HG02588 (cell line): ENCODE measurements at regions not wholly inside any gene's neighbourhood (a gene's known extent, or its start where the extent isn't known, plus 50 kb on each side); places are given as distances from the start of the nearest gene placed in this dataset.
"Not testable (repeated sequence)": the region's sequence is repeated elsewhere in the genome, so short reads cannot be mapped to it uniquely, and the experiment has no call there.

Experiments
- ATAC-seq: cut with Tn5 transposase; IDR thresholded peaks from one replicate; pipeline ENCODE4 v1.9.1; 2021; ENCODE audit warnings: mild to moderate bottlenecking, moderate library complexity; ENCODE audit not compliant: unreplicated experiment

DNA sequence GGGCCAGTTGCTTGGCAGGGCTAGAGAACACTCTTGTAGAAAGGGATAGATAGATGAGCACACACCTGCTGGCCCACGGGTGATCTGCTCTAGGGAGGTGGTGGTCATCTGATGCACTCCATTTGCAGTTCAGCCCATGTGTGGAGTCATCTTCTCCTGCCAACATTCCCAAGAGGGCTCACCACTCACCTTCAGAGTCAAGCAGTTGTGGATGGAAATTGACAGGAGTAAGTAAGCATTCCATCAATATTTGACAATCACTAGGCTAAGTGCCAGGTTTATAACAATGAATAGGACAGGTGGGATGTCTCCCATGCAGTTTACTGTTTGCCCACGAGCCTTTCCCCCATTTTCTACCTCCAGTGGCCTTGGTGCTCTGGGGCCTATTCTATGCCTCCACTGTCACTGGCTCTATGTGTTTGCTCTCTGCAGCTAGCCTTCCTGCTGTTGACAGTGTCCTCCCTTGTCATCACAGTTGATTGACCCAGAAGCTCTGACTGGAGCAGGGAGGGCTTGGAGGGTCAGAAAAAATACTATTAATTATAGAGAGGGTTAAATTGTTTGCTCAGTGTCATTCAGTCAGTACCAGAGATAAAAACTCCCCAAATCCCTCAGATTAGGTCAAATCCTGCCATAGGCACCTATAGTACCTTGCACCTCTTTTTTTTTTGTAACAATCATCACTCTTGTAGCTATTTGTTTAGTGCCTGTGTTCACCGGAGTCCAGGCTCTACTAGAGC, 134.6 kb upstream of the PZP start:
- no peak for ATAC-seq

DNA sequence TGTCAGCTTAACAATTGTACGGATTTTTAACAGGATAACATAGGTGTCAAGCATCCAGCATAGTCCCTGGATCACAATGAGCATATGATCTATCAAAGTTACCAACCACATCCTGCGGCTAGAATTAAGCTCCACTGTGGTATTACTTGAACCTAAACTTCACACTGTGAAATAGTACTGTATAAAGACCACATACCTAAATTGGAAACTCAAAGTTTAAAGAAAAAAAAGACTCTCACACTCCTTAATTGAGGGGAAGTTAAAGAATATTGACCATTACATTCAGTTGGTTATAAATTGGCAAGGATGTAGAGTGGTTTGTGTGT, 133.0 kb upstream of the PZP start:
- no peak for ATAC-seq

DNA sequence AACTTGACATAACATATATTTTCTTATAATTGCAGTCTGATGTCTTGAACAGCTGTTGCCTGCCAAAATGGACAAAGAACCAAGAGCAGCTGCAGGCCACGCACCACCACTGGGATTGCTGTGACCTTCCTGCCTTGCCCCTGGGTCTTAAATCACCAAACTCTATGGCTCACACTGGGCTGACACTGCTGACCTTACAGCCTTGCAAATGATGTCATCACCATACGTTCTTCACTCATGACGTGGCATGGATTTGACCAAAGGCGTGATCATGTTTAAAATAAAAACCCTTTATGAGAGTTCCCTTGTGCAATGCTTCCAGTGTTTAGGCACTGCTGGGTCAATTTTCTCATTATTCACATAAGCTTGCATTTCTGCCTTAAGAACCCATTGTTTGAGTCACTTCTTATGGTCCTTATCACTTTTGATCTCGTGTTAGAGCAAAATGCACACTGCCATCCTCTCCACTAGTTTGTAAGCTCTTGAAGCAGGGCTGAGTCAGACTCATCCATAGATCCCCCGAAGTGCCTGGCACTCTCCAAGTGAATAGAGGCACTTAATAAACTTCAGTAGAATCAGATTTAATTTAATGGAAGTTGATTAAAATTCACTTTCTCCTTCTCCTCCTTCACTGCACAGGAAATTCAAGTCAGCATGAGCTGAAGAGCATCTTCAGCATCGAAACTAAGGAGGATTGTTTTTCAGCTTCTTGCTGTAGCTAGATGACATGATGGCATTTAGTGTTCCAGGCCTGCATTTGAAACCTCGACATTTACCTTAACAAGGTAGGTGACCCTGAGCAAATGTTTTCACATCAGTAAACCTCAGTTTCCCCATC, 132.4 kb upstream of the PZP start:
- no peak for ATAC-seq

- ATAC-seq, result no peak
Observed at GRCh38 chr12:9337656-9338055, 129.5 kb upstream of the PZP start.

GRCh38 chr12:9336375-9337011, 128.3 kb upstream of the PZP start:
- not testable (repeated sequence) for ATAC-seq

- no peak for ATAC-seq
Observed at GRCh38 chr12:9335867-9336266, 127.7 kb upstream of the PZP start.

GRCh38 chr12:9334964-9335363, 126.8 kb upstream of the PZP start:
- ATAC-seq, result no peak

DNA sequence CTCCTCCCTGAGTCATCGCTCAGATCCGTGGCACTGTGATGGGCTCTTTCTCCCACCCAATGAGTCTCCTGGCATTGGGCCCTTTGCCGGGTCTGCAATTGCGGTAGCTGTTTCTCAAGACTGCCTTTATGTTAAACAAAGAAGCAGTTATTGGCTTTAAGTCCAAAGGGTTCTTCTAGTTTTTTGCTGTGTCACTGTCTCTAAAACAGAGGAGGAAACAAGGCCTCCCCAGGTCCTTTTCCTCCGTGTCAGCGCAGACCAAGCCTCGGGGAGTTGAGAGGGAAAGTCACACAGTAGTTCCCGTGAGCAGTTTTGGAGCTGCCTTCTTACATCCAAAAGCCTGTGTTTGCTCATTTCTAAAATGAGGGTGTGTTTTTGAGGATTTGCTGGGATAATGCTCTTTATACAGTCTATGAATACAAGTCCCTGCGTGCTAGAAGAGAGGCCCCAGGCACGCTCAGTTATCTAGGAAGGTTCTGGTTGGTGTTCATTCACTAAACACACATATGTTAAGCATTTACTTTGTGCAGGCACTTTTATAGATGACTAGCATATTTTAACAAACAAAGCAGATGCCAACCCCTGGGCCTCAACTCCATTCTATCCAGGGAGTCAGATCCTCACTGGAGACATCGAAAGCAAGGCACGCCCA, 126.0 kb upstream of the PZP start:
- ATAC-seq, result no peak

DNA sequence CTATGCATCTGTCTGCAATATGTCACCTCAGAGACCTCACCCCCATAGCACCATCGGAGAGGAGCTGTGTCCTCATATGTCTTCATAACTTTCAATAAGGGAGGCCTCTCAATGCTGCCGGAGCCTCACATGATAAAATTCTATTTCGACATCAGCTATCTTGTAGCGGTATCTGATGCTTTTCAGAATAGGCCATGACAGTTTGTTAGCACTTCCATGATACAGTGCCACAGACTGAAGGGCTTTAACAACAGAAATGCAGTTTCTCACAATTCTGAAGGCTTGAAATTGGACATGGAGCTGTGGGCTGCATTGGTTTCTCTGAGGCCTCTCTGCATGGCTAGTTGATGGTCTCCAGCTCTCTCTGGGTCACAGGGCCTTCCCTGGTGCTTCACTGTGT, 125.0 kb upstream of the PZP start:
- no peak for ATAC-seq

GRCh38 chr12:9332564-9332963, 124.4 kb upstream of the PZP start:
- ATAC-seq, result no peak

- no peak for ATAC-seq
Observed at GRCh38 chr12:9331218-9331626, 123.0 kb upstream of the PZP start.

GRCh38 chr12:9329019-9329418, 120.8 kb upstream of the PZP start:
- ATAC-seq, result no peak

DNA sequence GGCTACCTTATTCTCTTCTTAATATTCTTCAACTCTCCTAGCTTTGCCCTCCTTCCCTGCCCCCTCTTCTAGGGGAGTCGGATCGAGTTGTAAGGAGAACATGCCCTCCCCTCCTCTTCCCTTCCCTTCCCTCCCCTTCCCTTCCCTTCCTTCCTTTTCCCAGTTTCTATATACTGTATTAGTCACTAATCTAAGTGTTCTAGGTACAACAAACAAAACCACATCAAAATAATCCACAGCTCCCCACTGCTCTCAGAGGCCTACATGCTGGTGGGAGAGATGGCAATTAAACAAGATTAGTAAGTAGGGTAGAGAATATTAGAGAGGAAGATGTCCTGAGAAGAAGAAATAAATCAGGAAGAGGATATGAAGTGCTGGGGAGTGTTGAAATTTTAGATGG, 119.9 kb upstream of the PZP start:
- no peak for ATAC-seq

DNA sequence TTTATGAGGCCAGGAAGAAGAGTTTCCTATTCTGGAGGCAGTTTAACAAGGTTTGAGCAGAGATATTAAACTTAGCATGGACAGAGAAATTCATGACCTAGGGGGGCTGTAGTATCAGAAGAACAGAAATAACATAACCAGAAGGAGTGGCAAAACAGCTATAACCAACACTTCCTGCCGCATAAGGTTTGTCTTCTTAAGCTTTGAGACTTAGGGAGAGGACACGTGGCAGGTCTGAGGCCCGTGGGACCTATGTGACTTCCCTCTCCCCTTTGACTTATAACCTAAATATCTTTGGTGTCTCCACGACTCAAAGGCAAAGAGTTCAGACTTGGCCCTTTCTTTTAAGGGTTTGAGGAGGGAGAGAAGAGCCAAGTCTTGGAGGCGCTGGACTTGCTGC, 119.1 kb upstream of the PZP start:
- no peak for ATAC-seq

GRCh38 chr12:9326849-9327248, 118.7 kb upstream of the PZP start:
- not testable (repeated sequence) for ATAC-seq

- ATAC-seq, result no peak
Observed at GRCh38 chr12:9326085-9326484, 117.9 kb upstream of the PZP start.

DNA sequence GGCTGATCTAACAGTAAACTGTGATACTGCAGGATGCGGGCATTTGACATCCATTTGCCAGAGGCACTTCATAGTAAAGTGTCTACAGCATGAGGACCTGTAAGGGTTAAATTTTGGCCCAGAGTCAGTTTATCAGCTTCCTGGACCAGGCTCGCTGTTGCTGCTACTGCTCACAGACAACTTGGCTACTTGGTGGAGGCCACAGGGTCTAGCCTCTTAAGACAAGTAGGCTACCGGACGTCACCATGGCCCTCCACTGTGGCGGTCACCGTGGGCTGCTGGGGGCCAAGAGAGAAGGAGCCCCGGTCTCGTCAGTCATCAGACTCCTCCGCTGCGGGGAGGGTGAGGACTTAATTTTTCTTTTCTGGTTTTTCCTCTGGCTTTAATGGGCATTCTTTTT, 117.3 kb upstream of the PZP start:
- no peak for ATAC-seq

DNA sequence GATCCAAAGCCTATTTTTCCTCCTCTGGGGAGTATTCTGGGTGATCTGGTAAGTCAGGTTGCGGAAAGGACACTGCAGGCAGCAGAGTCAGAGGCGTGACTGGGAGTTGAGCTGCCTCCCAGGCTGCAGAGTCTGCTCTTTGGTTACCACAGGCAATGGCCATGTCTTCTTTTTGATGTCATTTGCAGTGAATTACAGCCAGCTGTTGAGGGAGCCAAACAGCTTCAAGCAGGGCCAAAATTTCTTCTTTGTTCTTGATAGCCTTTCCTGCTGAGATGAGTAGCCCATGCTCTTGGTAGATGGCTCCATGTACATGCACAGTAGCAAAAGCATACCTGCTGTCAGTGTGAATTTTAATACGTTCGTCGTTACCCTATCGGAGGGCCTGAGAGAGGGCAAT, 116.6 kb upstream of the PZP start:
- ATAC-seq, result no peak

- no peak for ATAC-seq
Observed at GRCh38 chr12:9323144-9323681, 115.0 kb upstream of the PZP start.

DNA sequence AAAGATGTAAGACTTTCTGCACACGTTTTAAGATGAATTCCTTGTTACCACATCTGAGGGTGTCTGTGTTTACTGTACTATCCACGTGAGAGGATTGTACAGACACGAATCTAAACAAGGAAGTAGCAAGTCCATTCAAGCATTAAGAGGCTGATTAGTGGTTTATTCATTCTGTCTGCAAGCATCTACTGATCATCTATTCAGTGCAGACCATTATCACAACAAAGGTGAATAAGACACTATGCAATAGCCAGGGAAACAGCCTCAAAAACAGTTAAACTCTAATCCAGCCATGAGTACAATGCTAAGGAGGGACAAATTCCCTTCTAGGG, 111.6 kb upstream of the PZP start:
- no peak for ATAC-seq

GRCh38 chr12:9319044-9319841, 111.0 kb upstream of the PZP start:
- no peak for ATAC-seq
